LNCAP (cell line): ENCODE measurements at regions not wholly inside any gene's neighbourhood (a gene's known extent, or its start where the extent isn't known, plus 50 kb on each side); places are given as distances from the start of the nearest gene placed in this dataset.

Experiments used
- TF ChIP-seq, protein P1 (sequence below): fragments of 450-650 bp; IDR thresholded peaks from 2 replicates; pipeline ENCODE4 v1.5.1; 2017; ENCODE audit warnings: mild to moderate bottlenecking

- TF ChIP-seq, protein P1, sequence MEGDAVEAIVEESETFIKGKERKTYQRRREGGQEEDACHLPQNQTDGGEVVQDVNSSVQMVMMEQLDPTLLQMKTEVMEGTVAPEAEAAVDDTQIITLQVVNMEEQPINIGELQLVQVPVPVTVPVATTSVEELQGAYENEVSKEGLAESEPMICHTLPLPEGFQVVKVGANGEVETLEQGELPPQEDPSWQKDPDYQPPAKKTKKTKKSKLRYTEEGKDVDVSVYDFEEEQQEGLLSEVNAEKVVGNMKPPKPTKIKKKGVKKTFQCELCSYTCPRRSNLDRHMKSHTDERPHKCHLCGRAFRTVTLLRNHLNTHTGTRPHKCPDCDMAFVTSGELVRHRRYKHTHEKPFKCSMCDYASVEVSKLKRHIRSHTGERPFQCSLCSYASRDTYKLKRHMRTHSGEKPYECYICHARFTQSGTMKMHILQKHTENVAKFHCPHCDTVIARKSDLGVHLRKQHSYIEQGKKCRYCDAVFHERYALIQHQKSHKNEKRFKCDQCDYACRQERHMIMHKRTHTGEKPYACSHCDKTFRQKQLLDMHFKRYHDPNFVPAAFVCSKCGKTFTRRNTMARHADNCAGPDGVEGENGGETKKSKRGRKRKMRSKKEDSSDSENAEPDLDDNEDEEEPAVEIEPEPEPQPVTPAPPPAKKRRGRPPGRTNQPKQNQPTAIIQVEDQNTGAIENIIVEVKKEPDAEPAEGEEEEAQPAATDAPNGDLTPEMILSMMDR, result no peak
These were observed 417.9 kb upstream of the ZNF462 start for GRCh38 chr9:106445107-106445506.

DNA sequence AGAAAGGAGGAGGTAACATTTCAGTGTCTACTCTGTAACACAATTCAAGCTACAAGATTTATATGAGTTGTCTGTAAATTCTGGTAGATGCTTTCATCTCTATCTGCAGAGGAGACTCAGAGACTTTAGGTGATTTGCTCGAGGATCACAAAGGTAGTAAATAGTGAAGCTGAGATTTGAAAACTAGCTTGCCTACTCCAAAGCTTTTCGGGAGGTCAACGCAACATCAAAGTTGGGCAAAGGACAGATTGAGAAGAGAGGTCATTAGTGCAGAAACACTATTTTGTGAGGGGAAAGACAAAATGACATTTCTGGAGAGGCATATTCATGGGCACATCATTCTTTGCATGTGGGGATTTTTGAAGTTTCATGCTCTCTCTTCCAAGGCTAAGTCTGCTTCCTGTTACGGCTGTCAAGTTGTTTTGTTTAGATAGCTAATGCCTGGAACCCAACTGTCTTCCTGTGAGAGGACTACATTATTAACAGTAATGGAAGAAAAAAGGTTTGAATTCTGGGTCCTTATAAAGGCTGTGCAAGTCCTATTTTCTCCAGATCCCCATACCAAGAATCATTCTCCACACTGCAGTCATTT lies 413.5 kb upstream of the ZNF462 start:
- TF ChIP-seq, protein P1, result no peak

DNA sequence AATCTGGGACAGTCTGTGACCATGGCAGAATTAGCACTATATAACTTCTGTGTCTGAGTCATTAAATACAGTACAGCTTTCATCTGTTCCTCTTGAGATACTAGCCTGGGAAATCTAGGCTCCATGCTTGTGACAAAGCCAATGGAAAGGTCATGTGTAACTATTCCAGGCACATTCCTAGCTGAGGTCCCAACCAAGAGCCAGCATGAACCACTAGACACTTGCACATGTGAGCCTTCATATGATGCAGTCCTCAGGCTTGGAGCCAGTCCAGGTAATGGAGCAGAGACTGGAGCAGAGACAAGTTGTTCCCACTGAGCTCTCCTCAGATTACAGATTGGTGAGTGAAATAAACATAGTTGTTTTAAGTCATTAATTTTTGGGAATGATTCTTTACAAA lies 412.4 kb upstream of the ZNF462 start:
- TF ChIP-seq, protein P1, result no peak

DNA sequence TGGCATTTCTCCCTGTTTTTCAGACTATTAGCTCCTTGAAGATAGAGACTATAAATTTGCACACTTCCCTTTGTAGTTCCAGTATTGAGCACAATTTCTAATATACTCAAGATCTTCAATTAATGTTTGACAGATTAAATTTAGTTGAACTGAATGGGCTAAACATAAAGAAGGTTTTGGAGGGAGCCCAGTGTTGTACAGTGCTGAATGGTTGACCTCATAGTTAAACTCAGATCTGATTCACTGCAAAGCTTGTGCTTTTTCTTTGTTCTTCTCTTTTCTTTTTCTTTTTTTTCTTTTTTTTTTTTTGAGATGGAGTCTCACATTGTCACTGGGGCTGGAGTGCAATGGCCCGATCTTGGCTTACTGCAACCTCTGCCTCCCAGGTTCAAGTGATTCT lies 411.7 kb upstream of the ZNF462 start:
- TF ChIP-seq, protein P1, result no peak

DNA sequence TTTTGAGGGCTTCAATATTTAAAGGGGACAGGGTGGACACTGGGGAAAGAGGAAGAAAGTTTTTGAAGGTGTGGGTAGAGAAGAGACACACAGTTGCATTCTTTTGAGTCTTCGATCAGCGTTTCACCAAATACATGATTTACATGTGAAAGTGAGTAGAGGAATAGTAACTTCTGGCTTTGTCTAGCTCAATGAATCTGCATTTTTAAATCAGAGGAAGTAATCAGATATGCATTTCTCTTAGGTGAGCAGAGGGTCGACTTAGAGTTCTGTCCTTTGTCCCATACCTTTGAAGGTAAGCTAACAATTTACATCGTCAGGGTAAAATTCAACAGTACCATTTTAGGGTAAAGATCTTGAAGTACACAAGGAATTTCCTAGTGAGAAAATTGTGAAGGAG lies 406.4 kb upstream of the ZNF462 start:
- TF ChIP-seq, protein P1, result no peak

GRCh38 chr9:106467113-106467864 lies 395.7 kb upstream of the ZNF462 start:
- TF ChIP-seq, protein P1, result no peak

DNA sequence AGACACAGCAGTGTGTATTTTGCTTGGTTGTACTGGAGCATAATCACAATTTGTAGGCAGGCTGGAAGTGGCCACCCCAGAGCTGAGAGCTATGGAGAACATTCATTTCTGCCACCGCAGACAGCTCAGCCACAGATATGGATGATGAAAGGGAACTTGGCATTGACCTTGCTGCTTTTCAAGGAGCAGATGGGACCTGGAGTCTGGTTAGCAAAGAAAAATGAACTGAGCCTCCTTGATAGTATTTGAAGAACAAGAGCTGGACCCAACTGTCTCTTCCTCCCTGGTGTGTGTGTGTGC lies 395.2 kb upstream of the ZNF462 start:
- TF ChIP-seq, protein P1, result no peak
